HUES48 (cell line): ENCODE measurements at regions not wholly inside any gene's neighbourhood (a gene's known extent, or its start where the extent isn't known, plus 50 kb on each side); places are given as distances from the start of the nearest gene placed in this dataset.
"Not testable (repeated sequence)": the region's sequence is repeated elsewhere in the genome, so short reads cannot be mapped to it uniquely, and the experiment has no call there.

ENCODE experiments used
- H3K27ac ChIP-seq: one replicate; pipeline ENCODE4 v1.7.0; 2013; ENCODE audit warnings: low read depth, low read length, inconsistent platforms
- H3K27me3 ChIP-seq: 2 replicates; pipeline ENCODE4 v1.6.1; 2013; ENCODE audit warnings: mild to moderate bottlenecking, low read length; ENCODE audit not compliant: control insufficient read depth, insufficient read depth
- H3K36me3 ChIP-seq: 2 replicates; pipeline ENCODE4 v1.6.1; 2013; ENCODE audit warnings: low read length; ENCODE audit not compliant: control insufficient read depth, insufficient read depth
- H3K4me1 ChIP-seq: 2 replicates; pipeline ENCODE4 v1.6.1; 2013; ENCODE audit warnings: mild to moderate bottlenecking, low read length; ENCODE audit not compliant: control insufficient read depth, insufficient read depth
- H3K4me3 ChIP-seq: 2 replicates; pipeline ENCODE4 v1.5.1; 2013; ENCODE audit warnings: mild to moderate bottlenecking, low read depth, low read length
- H3K9ac ChIP-seq: 2 replicates; pipeline ENCODE4 v1.6.1; 2013; ENCODE audit warnings: mild to moderate bottlenecking, low read depth, low read length, moderate library complexity
- H3K9me3 ChIP-seq: 2 replicates; pipeline ENCODE4 v1.6.1; 2013; ENCODE audit warnings: low read length; ENCODE audit not compliant: control insufficient read depth, insufficient read depth

DNA sequence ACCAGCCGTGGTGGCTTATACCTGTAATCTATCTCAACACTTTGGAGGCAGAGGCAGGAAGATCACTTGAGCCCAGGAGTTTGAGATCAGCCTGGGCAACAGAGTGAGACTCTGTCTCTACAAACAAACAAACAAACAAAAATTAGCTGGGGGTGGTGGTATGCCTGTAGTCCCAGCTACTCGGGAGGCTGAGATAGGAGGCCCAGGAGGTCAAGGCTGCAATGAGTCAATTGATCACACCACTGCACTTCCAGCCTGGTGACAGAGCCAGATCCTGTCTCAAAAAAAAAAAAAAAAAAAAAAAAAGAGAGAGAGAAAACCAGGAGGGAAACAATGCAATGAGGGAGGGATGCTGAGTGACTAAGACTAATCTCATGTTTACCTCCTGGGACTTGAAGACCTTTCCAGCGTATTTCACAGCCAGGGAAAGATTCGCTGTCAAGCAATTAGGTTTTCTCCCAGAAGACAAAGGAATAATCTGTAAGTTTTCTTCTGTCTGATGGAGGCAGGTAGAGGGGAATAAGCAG, 51.1 kb upstream of the MIER3 start:
- Histone ChIP-seq H3K4me3 (no peak overlapping the region), H3K4me1 (no peaks in the 10 kb centered on the region), H3K36me3 (no peaks in the 10 kb centered on the region), H3K27ac (no peak overlapping the region), H3K9ac (no peak overlapping the region), H3K27me3 (no peaks in the 10 kb centered on the region), H3K9me3 (no peaks in the 10 kb centered on the region)

GRCh38 chr5:57003566-57003965, 51.6 kb upstream of the MIER3 start:
- not testable (repeated sequence) for H3K36me3 ChIP-seq, H3K4me1 ChIP-seq, H3K27ac ChIP-seq, H3K4me3 ChIP-seq, H3K9me3 ChIP-seq, H3K27me3 ChIP-seq, H3K9ac ChIP-seq

- Histone ChIP-seq H3K4me3 (no peak overlapping the region), H3K9ac (no peak overlapping the region), H3K27ac (no peak overlapping the region), H3K9me3 (no peaks in the 10 kb centered on the region), H3K27me3 (no peaks in the 10 kb centered on the region), H3K36me3 (no peaks in the 10 kb centered on the region), H3K4me1 (no peaks in the 10 kb centered on the region)
These were observed 52.9 kb upstream of the MIER3 start for GRCh38 chr5:57004800-57005199.

DNA sequence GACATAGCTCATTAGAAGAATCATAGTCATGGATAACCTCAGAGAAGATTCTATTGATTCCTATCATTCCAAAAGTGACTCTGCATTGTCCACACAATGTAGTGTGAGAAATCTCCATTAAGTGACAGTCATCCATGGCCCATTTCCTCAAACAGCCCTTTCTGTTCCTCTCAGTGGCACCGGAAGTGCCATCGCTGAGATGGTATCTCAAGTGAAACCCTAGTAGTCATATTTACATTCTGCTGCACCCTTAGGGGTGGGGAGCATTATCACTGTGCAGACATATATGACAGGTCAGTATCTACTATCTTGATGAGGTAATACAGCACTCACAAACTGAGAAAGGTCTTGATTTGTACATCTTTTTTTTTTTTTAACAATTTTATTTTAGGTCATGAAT, 55.4 kb upstream of the MIER3 start:
- no peaks in the 10 kb centered on the region for H3K36me3 ChIP-seq
- no peaks in the 10 kb centered on the region for H3K27me3 ChIP-seq
- no peak overlapping the region for H3K27ac ChIP-seq
- H3K4me1 ChIP-seq, result no peaks in the 10 kb centered on the region
- no peaks in the 10 kb centered on the region for H3K9me3 ChIP-seq
- no peak overlapping the region for H3K9ac ChIP-seq
- H3K4me3 ChIP-seq, result no peak overlapping the region

DNA sequence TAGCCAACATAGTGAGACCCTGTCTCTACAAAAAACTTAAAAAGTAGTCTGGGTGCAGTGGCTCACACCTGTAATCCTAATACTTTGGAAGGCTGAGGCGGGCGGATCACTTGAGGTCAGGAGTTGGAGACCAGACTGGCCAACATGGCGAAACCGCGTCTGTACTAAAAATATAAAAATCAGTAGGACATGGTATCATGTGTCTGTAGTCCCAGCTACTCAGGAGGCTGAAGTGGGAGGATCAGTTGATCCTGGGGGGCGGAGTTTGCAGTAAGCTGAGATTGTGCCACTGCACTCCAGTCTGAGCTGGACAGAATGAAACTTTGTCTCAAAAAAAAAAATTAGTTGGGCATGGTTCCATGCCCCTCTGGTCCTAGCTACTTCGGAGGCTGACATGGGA, 57.9 kb upstream of the MIER3 start:
- Histone ChIP-seq H3K9ac (no peak overlapping the region), H3K27me3 (no peaks in the 10 kb centered on the region), H3K9me3 (no peaks in the 10 kb centered on the region), H3K36me3 (no peaks in the 10 kb centered on the region), H3K4me1 (peaks cover 9% of the 10 kb centered on the region; the same call in 1 of the 2 replicates), H3K27ac (no peak overlapping the region), H3K4me3 (no peak overlapping the region)

GRCh38 chr5:57010786-57011185, 58.9 kb upstream of the MIER3 start:
- Histone ChIP-seq H3K36me3 (no peaks in the 10 kb centered on the region), H3K9me3 (no peaks in the 10 kb centered on the region), H3K27ac (no peak overlapping the region), H3K4me3 (no peak overlapping the region), H3K9ac (no peak overlapping the region), H3K4me1 (peaks cover 9% of the 10 kb centered on the region; the same call in 1 of the 2 replicates), H3K27me3 (no peaks in the 10 kb centered on the region)

- Histone ChIP-seq H3K9ac (no peak overlapping the region), H3K4me1 (peaks cover 9% of the 10 kb centered on the region; the same call in 1 of the 2 replicates), H3K36me3 (no peaks in the 10 kb centered on the region), H3K27me3 (no peaks in the 10 kb centered on the region), H3K4me3 (no peak overlapping the region), H3K9me3 (no peaks in the 10 kb centered on the region), H3K27ac (no peak overlapping the region)
These were observed 60.6 kb upstream of the MIER3 start for GRCh38 chr5:57012511-57012910.

DNA sequence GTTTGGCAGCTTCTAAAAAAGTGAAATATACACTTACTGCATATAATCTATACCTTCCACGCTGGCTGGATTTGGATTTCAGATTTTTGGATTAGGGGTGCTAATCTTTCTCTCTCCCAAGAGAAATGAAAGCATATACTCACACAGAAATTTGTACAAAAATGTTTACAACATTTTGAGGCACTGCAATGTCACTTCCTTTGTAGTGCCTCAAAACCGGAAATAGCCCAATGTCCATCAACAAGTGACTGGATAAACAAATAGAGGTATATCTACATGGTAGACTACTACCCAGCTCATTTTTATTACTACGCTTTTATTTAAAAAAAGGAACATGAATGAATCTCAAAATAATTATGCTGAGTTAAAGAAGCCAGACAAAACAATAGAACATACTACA, 74.0 kb upstream of the MIER3 start:
- Histone ChIP-seq H3K27ac (no peak overlapping the region), H3K4me3 (no peak overlapping the region), H3K4me1 (no peaks in the 10 kb centered on the region), H3K9me3 (no peaks in the 10 kb centered on the region), H3K27me3 (no peaks in the 10 kb centered on the region), H3K36me3 (no peaks in the 10 kb centered on the region), H3K9ac (no peak overlapping the region)

GRCh38 chr5:57028161-57028560, 76.2 kb upstream of the MIER3 start:
- Histone ChIP-seq H3K4me1 (no peaks in the 10 kb centered on the region), H3K9ac (no peak overlapping the region), H3K27ac (no peak overlapping the region), H3K36me3 (no peaks in the 10 kb centered on the region), H3K4me3 (no peak overlapping the region), H3K9me3 (no peaks in the 10 kb centered on the region), H3K27me3 (no peaks in the 10 kb centered on the region)

DNA sequence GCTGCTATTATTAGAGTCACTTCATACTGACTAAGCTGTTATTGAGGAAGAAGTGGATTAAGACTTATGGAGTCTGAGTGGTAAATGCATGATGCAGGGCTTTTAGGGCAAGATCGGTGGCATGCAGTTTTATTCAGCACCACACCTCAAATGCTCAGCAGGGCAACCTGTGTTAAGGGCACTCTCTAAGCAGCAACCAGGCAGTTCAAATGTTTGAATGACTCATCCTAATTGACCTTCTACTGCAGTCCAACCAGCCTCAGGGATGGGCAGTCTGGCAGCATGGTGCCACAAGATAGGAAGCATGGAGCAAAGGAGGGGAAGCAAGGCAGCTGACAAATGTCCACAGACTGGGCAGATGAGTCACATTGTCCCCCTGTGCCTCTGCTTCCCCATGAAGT, 80.2 kb upstream of the MIER3 start:
- Histone ChIP-seq H3K36me3 (no peaks in the 10 kb centered on the region), H3K9me3 (no peaks in the 10 kb centered on the region), H3K4me3 (no peak overlapping the region), H3K9ac (no peak overlapping the region), H3K27me3 (no peaks in the 10 kb centered on the region), H3K27ac (no peak overlapping the region), H3K4me1 (no peaks in the 10 kb centered on the region)

- Histone ChIP-seq H3K4me3 (no peak overlapping the region), H3K4me1 (peaks cover 4% of the 10 kb centered on the region; the same call in 1 of the 2 replicates), H3K36me3 (no peaks in the 10 kb centered on the region), H3K27ac (no peak overlapping the region), H3K9me3 (no peaks in the 10 kb centered on the region), H3K9ac (no peak overlapping the region), H3K27me3 (no peaks in the 10 kb centered on the region)
These were observed 81.2 kb upstream of the MIER3 start for GRCh38 chr5:57033103-57033502.

- Histone ChIP-seq H3K4me1 (peaks cover 4% of the 10 kb centered on the region; the same call in 1 of the 2 replicates), H3K36me3 (no peaks in the 10 kb centered on the region), H3K27ac (no peak overlapping the region), H3K27me3 (no peaks in the 10 kb centered on the region), H3K9ac (no peak overlapping the region), H3K9me3 (no peaks in the 10 kb centered on the region), H3K4me3 (no peak overlapping the region)
These were observed 81.6 kb upstream of the MIER3 start for GRCh38 chr5:57033503-57033902.
